ENCODE measurements at regions not wholly inside any gene's neighbourhood (a gene's known extent, or its start where the extent isn't known, plus 50 kb on each side); places are given as distances from the start of the nearest gene placed in this dataset.

GRCh38 chr3:88000853-88001252 lies 58.0 kb downstream of the CGGBP1 start:
- no peak for TF ChIP-seq CTCF (IDR thresholded peaks at IDR 0.05; ENCODE audit: borderline replicate concordance, insufficient read depth, low read depth, low read length)
- H3K4me3 ChIP-seq (ENCODE audit: low read depth, low read length): no peak overlapping the region

GRCh38 chr3:87997966-87998365 lies 60.8 kb downstream of the CGGBP1 start:
- TF ChIP-seq CTCF (IDR thresholded peaks at IDR 0.05; ENCODE audit: borderline replicate concordance, insufficient read depth, low read depth, low read length): no peak

GRCh38 chr3:87997298-87997697 lies 61.5 kb downstream of the CGGBP1 start:
- no peak for TF ChIP-seq CTCF (IDR thresholded peaks at IDR 0.05; ENCODE audit: borderline replicate concordance, insufficient read depth, low read depth, low read length)
- no peak overlapping the region for H3K4me3 ChIP-seq (ENCODE audit: low read depth, low read length)

More at GRCh38 chr3:87997966-87998365, 60.8 kb downstream of the CGGBP1 start:
- no peak overlapping the region for H3K4me3 ChIP-seq (ENCODE audit: low read depth, low read length)

DNA sequence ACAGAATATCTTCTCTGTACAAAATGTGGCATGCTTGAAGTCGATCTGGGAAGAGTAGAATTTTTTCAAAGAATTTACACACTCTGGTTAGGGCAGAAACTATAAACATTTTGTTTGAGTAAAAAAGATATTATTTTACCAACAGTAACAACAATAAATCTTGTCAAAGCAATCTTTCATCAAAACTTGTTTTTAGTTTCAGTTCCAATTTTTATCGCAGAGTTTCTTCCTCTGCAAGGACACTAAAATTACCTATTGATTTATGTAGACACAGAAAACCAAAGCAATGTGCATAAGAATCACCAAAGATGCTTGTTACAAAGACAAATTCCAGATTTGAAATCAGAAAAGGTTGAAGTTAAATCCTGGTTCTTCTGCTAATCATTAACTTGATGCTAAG lies 61.9 kb downstream of the CGGBP1 start:
- no peak overlapping the region for H3K4me3 ChIP-seq (ENCODE audit: low read depth, low read length)
- TF ChIP-seq CTCF (IDR thresholded peaks at IDR 0.05; ENCODE audit: borderline replicate concordance, insufficient read depth, low read depth, low read length): no peak

DNA sequence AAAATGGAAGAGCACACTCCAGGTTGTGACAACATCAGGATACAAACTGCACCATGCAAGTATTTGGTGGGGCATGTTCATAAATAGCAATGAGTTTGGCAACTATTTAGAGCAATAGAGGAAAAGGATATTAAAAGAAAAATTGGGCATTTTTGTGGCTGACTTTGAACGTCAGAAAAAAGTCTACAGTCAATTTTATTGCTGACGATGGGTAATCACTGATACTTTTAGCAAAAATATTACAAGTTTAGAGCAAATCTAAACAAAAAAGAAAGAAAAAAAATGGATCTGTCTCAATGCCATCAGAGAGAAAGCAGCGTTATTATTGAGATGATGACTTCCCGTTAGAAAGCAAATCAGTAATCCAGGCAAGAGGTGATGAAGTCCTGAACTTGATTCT lies 65.2 kb downstream of the CGGBP1 start:
- no peak for TF ChIP-seq CTCF (IDR thresholded peaks at IDR 0.05; ENCODE audit: borderline replicate concordance, insufficient read depth, low read depth, low read length)

GRCh38 chr3:87987952-87988351 lies 70.9 kb downstream of the CGGBP1 start:
- no peak overlapping the region for H3K4me3 ChIP-seq (ENCODE audit: low read depth, low read length)
- no peak for TF ChIP-seq CTCF (IDR thresholded peaks at IDR 0.05; ENCODE audit: borderline replicate concordance, insufficient read depth, low read depth, low read length)

More for the DNA sequence above, 65.2 kb downstream of the CGGBP1 start:
- no peak overlapping the region for H3K4me3 ChIP-seq (ENCODE audit: low read depth, low read length)

GRCh38 chr3:87982421-87982820 lies 76.4 kb downstream of the CGGBP1 start:
- no peak overlapping the region for H3K4me3 ChIP-seq (ENCODE audit: low read depth, low read length)
- TF ChIP-seq CTCF (IDR thresholded peaks at IDR 0.05; ENCODE audit: borderline replicate concordance, insufficient read depth, low read depth, low read length): no peak

Measured in GM12875 (cell line).